Chondrocyte (in vitro differentiated cells): ENCODE measurements at regions not wholly inside any gene's neighbourhood (a gene's known extent, or its start where the extent isn't known, plus 50 kb on each side); places are given as distances from the start of the nearest gene placed in this dataset.

Source experiments
- DNase-seq: peaks from one replicate; pipeline ENCODE4 v3.0.0; 2021; ENCODE audit warnings: mixed read lengths, low spot score
- H3K27ac Mint-ChIP-seq: one replicate; pipeline ENCODE4 v1.8.0; 2021; ENCODE audit warnings: mild to moderate bottlenecking, moderate library complexity, mixed read lengths; ENCODE audit not compliant: unreplicated experiment
- H3K27me3 Mint-ChIP-seq: 2 replicates; pipeline ENCODE4 v1.8.0; 2021; ENCODE audit warnings: low read depth, mixed read lengths
- H3K36me3 Mint-ChIP-seq: 2 replicates; pipeline ENCODE4 v1.8.0; 2021; ENCODE audit warnings: low read depth, mixed read lengths
- H3K4me1 Mint-ChIP-seq: 2 replicates; pipeline ENCODE4 v1.8.0; 2021; ENCODE audit warnings: low read depth, mild to moderate bottlenecking, mixed read lengths
- H3K4me3 Mint-ChIP-seq: one replicate; pipeline ENCODE4 v1.8.0; 2021; ENCODE audit warnings: mild to moderate bottlenecking, moderate library complexity, mixed read lengths; ENCODE audit not compliant: unreplicated experiment
- H3K9me3 Mint-ChIP-seq: 2 replicates; pipeline ENCODE4 v1.8.0; 2021; ENCODE audit warnings: low read depth, mixed read lengths
- CTCF ChIP-seq: fragments of 200-600 bp; sonication (generic); IDR thresholded peaks from 2 replicates; pipeline ENCODE4 v1.5.0; 2021; ENCODE audit warnings: antibody characterized with exemption, mild to moderate bottlenecking, moderate library complexity

DNA sequence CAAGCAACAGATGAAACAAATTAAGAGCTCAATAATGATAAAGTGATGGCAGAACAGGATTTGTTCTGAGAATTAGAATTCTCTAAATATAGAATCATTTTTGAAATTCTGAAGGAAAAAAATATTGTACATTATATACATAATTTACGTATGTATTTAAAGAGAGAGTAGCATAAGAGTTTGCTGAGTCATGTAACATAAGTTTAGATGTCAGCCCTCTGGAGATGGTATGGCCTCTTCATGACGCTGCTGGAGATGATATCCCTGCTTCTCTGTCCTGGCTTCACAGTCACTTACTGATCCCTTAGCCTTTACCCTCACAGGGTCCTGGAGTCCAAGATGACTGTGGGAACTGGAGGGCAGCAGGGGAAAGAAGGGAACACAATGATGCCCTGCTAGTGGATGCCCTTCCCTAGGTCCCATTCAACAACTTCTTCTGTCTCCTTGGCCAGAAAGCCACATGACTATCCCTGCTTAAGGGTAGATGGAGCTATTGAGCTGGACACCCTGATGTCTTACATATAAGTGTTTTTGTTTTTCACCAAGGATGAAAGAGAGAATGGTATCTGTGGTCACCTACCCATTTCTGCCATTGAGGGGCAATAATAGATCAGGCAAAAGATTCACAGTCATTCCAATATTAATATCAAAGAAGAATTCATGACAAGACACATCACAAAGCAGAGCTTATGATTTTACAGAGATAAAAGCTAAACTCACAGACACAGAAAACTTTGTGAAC lies 753.1 kb downstream of the TBC1D22A start:
- H3K4me3 Mint-ChIP-seq, result no peak overlapping the region
- H3K9me3 Mint-ChIP-seq, result peaks cover 13% of the 10 kb centered on the region
- no peaks in the 10 kb centered on the region for H3K36me3 Mint-ChIP-seq
- no peak overlapping the region for H3K27ac Mint-ChIP-seq
- no peak for DNase-seq
- TF ChIP-seq CTCF, result peak; percentile 48
- no peaks in the 10 kb centered on the region for H3K27me3 Mint-ChIP-seq
- H3K4me1 Mint-ChIP-seq, result no peaks in the 10 kb centered on the region

- no peak overlapping the region for H3K27ac Mint-ChIP-seq
- peaks cover 22% of the 10 kb centered on the region for H3K9me3 Mint-ChIP-seq
- no peaks in the 10 kb centered on the region for H3K36me3 Mint-ChIP-seq
- no peak overlapping the region for H3K4me3 Mint-ChIP-seq
- H3K27me3 Mint-ChIP-seq, result no peaks in the 10 kb centered on the region
- no peaks in the 10 kb centered on the region for H3K4me1 Mint-ChIP-seq
- no peak for DNase-seq
- no peak for TF ChIP-seq CTCF
These were observed 750.2 kb downstream of the TBC1D22A start for GRCh38 chr22:47512617-47513016.

DNA sequence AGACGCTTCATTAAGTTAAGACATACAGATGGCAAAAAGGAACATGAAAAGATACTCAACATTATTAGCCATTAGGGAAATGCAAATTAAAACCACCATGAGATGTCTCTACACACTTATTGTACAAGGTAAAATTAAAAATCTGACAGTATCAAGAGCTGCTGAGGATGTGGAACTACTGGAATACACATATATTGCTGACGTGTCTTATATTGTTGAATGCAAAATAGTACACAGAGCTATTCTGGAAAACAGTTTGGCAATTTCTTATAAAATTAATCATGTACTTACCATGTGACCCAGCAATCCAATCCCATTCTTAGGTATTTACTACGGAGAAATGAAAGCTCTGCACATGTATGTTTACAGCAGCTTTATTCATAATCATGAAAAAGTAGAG lies 742.5 kb downstream of the TBC1D22A start:
- Mint-ChIP-seq H3K4me1 (no peaks in the 10 kb centered on the region), H3K9me3 (peaks cover 28% of the 10 kb centered on the region), H3K27me3 (no peaks in the 10 kb centered on the region), H3K36me3 (no peaks in the 10 kb centered on the region), H3K27ac (no peak overlapping the region), H3K4me3 (no peak overlapping the region)
- DNase-seq, result no peak
- no peak for TF ChIP-seq CTCF

- Mint-ChIP-seq H3K9me3 (peaks cover 30% of the 10 kb centered on the region), H3K27me3 (no peaks in the 10 kb centered on the region), H3K4me1 (no peaks in the 10 kb centered on the region), H3K27ac (no peak overlapping the region), H3K4me3 (no peak overlapping the region), H3K36me3 (no peaks in the 10 kb centered on the region)
- no peak for DNase-seq
- TF ChIP-seq CTCF, result no peak
These were observed 736.6 kb downstream of the TBC1D22A start for GRCh38 chr22:47498969-47499495.

GRCh38 chr22:47497666-47498065 lies 735.2 kb downstream of the TBC1D22A start:
- Mint-ChIP-seq H3K4me1 (no peaks in the 10 kb centered on the region), H3K9me3 (peaks cover 35% of the 10 kb centered on the region), H3K36me3 (peaks cover 2% of the 10 kb centered on the region), H3K4me3 (no peak overlapping the region), H3K27me3 (no peaks in the 10 kb centered on the region), H3K27ac (no peak overlapping the region)
- no peak for DNase-seq
- no peak for TF ChIP-seq CTCF
